GM23248 (cell line): ENCODE measurements at regions not wholly inside any gene's neighbourhood (a gene's known extent, or its start where the extent isn't known, plus 50 kb on each side); places are given as distances from the start of the nearest gene placed in this dataset.

ENCODE experiments used
- EZH2 ChIP-seq: fragments of 200-600 bp; sonication (generic); IDR thresholded peaks from 2 replicates; pipeline ENCODE4 v1.6.1; 2018; ENCODE audit warnings: antibody characterized with exemption, mild to moderate bottlenecking; ENCODE audit not compliant: insufficient read depth, poor library complexity, severe bottlenecking
- EZH2phosphoT487 ChIP-seq: fragments of 200-600 bp; sonication (generic); IDR thresholded peaks from 2 replicates; pipeline ENCODE4 v1.6.1; 2018; ENCODE audit warnings: antibody characterized with exemption, moderate library complexity, mild to moderate bottlenecking, low read depth; ENCODE audit not compliant: insufficient read depth

- TF ChIP-seq EZH2 (no peak), EZH2phosphoT487 (no peak)
These were observed 343.6 kb upstream of the NXPH2 start for GRCh38 chr2:139123795-139124194.
